TTC549 (cell line): ENCODE measurements at regions not wholly inside any gene's neighbourhood (a gene's known extent, or its start where the extent isn't known, plus 50 kb on each side); places are given as distances from the start of the nearest gene placed in this dataset.
"Not testable (repeated sequence)": the region's sequence is repeated elsewhere in the genome, so short reads cannot be mapped to it uniquely, and the experiment has no call there.

Experiments used
- FAIRE-seq: peaks from 2 replicates; lab custom pipeline; 2012; peaks lifted over from hg19 to GRCh38; lab: Jason Lieb, UNC

DNA sequence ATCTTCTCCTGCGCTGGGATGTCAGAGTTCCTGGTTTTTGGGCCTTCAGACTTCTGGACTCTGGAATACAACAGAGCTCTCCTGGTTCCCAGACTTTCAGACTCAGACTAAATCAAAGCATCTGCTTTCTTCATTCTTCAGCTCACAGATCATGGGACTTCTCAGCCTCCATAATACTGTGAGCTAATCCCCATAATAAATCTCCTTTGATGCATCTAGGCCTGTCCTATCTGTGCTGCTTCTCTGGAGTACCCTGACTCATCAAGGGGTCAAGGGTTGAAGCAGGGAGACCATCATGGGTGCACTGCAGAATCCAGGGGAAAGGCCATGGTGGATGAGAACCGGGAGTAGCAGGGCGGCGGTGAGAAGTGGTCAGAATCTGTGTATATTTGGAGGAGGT is 1094.1 kb upstream of the TMEM132C start:
- no peak for FAIRE-seq

DNA sequence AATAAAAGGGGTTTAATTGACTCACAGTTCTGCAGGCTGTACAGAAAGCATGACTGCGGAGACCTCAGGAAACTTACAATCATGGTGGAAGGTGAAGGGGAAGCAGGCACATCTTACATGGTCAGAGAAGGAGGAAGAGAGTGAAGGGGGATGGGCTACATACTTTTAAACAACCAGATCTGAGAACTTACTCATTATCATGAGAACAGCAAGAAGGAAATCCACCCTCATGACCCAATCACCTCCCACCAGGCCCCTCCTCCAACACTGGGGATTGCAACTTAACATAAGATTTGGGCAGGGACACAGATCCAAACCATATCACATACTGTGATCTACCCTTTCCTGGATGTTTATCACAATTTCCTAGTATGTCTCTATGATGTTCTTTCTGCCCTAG is 1093.0 kb upstream of the TMEM132C start:
- not testable (repeated sequence) for FAIRE-seq

DNA sequence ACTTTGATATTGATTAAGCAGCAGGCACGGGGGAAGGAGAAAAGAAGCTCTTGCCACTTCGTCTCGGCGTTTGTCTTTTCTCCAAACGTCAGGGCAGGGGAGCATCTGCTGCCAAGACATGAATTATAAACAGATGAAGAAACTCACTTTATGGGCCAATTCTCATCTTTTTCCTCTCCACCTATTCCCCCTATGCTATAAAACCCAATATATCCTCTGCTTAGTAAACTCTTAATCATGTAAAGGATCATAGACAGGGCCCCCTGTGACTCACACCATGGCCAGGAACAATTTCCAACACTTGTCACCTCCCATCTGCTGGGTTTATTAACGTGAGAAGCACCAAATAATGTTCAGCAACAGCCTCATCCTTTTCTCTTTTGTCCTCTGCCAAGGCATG is 1092.1 kb upstream of the TMEM132C start:
- FAIRE-seq, result no peak

DNA sequence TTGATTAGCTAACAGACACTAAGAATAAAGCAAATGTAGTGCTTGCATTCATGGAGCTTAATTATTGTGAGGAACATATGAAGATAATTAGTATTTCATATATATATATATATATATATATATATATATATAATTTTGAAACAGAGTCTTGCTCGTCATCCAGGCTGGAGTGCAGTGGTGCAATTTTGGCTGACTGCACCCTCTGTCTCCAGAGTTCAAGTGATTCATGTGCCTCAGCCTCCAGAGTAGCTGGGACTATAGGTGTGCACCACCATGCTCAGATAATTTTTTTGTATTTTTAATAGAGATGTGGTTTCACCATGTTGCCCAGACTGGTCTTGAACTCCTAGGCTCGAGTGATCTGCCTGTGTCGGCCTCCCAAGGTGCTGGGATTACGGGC is 1091.6 kb upstream of the TMEM132C start:
- no peak for FAIRE-seq

DNA sequence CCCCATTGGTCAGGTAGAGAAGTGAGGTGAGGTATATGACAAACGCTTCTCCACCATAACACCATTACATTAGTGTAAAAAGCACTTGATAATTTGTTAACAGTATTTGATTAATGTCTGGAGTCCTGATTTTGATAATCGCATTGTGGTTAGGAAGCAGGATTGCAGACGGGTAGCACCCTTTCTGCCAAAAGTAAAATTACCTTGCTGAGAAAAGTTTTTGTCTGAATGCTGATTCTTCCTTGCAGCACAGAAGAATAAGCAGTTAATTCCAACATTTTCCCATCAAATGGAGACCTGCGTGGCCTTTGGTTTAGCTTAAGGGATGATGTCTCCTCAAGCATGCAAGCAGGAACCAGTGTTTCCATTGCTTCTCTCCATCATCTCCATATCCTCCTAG is 1090.2 kb upstream of the TMEM132C start:
- no peak for FAIRE-seq

DNA sequence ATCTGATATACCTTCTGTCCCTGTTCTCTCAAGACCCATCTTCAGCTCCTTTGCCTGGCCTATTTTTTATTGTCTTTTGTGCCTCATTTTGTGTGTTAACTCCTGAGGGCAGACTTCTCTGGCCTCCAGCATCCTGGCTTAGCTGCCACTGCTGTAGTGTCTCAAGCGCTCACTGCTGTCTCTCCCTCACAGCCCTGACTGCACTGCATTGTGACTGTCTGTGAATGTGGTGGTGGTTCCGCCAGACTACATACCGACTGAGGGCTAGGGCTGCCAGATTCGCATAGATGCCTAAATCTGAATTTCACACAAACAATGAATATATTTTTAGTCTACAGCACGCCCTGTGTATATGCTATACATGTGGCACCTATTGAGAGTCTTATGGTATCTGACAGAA is 1088.9 kb upstream of the TMEM132C start:
- no peak for FAIRE-seq

DNA sequence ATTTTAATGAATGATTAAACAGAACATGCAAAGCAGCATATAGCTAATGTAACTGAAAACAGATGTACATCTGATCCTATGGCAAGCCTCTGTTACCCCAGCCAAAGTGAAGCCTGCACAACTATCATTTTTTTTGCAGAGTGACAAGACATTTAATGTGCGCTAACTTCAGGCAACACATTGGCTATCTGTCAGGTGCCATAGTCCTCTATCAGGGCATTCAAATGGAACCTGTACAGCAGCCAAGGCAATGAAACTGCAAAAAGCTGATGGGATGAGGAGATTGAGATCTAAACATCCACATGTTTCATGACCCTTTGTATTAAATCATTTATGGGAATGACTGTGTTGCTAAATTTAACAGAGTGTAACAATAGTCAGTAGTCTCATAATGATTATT is 1088.5 kb upstream of the TMEM132C start:
- no peak for FAIRE-seq

DNA sequence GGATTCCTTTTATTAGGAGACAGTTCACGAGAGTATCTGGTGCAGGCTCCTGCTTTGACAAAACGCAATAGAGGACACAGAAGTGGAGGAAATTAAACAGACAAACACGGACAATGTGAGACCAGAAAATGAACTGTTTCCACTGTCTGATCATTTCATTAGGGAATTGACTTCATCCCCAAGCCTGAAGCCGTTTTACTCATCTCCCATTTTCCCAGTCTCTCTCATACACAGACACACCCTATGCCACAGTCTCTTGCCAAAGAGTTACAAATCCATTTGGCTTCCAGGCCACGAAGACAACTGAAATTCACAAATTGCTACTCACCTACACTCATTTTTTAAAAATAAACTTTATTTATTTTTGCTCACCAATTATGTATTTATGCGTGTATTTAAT is 1087.8 kb upstream of the TMEM132C start:
- FAIRE-seq, result no peak

DNA sequence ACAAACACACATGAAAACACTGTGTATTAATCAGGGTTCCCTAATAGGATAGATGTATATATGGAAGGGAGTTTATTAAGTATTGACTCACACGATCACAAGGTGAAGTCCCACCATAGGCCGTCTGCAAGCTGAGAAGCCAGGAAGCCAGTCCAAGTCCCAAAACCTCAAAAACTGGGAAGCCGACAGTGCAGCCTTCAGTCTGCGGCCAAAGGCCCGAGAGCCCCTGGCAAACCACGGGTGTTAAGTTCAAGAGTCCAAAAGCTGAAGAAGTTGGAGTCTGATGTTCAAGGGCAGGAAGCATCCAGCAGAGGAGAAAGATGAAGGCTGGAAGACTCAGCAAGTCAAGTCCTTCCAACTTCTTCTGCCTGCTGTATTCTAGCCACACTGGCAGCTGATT is 1085.0 kb upstream of the TMEM132C start:
- FAIRE-seq, result no peak

DNA sequence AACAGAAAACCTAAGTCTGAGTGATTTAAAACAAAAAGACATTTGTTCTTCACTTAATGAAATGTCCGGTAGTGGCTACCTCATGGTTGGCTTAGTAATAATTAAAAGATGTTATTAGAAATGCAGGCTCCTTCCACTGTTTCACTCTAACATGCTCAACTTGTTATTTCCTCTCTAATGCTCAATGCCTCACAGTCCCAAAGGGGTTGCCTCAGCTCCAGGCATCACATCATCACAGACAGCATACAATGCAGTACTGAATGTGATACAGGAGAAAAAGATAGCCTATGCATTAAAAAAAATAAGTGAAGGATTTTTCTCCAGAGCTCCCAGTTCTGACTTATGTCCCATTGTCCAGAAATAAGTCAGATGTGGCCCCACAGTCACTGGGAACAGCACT is 1077.0 kb upstream of the TMEM132C start:
- FAIRE-seq, result no peak

DNA sequence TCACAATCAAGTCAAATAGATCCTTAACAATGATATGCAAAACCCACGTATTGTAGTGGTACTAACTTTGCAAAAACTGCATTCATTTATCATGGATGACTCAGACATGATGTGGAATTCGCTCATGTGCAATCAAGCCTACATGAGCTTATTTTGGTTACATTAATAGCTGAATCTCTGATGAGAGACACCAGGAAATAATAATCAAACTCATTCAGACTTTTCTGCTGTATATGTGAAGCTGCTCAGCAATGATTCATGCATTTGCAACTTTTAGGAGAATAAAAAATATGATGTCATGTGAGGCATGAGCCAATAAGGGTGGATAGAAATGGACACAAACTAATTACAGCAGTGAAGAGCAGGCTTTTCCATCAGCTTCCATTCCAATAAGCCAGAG is 1075.8 kb upstream of the TMEM132C start:
- no peak for FAIRE-seq

DNA sequence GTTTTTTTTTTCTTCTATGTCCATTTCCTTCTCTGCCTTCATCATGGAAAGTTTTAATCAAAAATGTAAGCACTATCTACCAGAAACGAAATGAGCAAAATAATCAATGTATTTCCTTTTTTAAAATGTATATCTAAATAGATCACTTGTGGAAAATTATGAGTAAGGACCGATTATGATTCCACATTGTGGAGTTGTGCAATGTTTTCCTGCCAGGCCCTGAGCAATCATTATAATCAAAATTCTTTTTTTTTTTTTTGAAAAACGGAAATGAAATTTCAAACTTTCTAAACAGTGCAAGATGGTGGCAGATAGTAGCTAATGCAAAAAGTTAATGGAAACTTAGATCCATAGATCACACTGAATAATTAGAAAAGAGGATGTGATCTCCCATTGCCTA is 1074.6 kb upstream of the TMEM132C start:
- no peak for FAIRE-seq

DNA sequence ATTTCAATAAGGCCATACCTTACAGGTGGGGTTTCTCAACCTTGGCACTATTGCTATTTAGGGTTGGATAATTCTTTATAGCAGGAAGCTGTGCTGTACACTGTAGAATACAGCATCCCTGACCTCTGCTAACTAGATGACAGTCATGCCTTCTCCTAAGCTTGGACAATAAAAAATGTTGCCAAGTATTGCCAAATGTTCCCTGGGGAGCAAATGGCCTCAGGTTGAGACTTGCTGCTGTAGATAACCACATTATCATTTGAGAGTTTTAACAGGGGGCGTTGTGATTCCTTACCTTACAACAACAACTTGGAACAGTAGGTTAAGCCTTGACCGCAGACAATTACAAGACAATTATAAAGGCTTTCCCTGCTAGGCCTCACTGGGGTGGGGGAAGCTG is 1073.6 kb upstream of the TMEM132C start:
- no peak for FAIRE-seq

DNA sequence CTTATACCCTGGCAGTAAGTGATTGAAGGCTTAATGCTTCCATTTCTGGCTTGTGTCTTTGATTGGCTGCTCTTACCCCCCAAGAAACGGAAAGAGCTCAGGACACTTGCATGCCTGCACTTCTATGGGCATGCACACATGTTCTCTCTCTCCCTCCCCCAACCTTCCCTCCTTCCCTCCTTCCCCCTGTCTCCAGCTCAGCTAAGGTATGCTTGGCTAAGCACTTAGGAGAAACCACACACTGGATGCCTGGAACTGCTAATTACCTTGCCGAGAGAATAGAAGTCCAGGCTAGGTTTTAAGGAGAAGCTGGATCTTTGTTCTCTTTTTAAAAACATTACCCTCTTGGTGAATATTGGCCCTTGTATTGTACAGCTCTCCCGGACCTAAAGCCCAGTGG is 1072.8 kb upstream of the TMEM132C start:
- no peak for FAIRE-seq

DNA sequence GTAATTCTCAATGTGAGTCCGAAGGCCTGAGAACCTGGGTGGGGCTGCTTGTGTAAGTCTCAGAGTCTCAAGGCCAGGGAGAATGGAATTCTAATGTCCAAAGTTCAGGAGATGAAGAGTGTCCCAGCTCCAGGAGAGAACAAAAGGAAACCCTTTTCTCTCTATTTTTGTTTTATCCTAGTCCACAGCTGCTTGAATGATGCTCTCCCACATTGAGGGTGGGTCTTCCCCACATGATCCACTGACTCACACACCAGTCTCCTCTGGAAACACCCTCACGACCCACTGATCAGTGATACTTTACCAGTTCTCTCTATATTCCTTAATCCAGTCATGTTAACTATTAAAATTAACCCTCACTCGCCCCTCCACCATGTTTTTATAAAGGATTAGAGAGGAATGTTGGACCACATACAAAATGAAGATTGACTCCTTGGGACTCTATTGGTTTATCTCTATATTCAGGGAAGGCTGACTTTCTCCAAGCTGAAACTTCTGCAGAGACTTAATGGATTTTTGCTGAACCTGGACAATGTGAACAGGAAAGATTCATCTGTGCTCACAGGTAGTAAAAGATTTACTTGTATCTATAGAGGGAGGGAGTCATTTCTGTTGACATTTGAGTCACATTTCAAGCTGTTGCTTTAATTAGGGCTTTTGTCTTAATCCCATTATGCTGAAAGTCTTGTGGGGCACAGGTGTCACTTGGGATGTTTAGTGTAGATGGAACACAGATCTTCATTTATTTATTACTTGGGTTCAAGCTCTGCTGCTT is 1061.0 kb upstream of the TMEM132C start:
- no peak for FAIRE-seq

DNA sequence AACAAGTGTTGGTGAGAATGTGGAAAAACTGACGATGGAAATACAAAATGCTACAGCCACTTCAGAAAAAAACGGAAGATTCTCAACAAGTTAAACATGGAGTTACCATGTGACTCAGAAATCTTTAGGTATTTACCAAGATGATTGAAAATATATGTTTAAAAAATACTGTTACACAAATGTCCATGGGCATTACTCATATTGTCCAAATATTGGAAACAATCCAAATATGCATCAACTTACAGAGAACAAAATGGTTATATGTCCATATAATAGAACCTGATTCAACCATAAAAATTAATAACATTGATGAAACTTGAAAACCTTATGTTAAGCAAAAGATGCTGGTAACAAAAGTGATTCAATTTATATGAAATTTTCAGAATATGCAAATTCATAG is 1057.7 kb upstream of the TMEM132C start:
- FAIRE-seq, result no peak

DNA sequence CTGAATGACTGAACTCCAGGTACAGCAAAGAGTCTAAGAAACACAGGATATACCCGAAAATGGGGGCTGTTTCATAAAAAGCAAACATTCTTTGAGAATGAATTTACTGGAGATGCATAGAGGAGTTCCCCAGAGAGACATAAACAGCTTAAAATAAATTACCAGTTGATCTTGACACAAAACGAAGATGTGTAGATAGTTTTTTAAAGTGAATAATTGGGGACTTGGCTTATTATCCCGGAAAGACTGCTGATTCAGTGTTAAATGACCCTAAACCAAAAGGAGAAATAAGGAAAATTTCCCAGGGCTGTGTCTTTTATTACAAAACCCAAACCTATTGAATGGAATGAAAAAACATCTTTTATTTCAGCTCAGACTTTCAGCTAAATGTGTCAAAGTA is 1052.8 kb upstream of the TMEM132C start:
- FAIRE-seq, result no peak

DNA sequence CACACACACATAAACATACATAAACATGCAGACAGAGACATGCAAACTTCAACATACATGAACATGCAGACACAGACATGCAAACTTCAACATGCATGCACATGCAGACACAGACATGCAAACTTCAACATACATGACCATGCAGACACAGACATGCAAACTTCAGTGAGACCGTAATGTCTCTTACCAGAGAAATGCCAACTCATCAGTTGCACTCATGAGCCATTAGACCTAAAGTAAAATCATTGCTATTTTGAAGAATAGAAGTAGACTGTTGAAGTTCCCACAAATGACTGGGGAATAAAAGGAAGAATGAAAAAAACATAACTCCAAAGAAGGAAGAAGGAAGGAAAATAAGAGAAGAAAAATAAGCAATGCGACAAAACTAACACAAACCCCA is 1044.0 kb upstream of the TMEM132C start:
- FAIRE-seq, result no peak

DNA sequence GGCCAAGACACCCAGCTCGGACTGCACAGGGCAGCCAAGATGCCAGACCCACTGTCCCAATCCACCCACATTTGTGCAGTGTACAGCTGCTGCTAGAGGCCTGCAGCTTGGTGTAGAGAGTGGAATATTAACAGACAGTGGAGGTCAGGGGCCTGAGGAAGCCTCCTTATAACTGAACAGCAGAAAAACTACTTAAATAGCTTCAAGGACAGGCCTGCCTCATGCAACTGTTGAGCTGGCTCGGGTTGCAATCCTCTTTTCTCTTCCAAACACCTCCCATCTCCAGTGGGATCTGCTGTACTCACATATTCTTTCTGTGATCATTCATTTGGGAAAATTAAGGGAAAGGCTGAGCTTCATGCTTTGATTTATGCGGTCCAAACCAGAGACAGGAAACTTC is 1043.2 kb upstream of the TMEM132C start:
- FAIRE-seq, result no peak

DNA sequence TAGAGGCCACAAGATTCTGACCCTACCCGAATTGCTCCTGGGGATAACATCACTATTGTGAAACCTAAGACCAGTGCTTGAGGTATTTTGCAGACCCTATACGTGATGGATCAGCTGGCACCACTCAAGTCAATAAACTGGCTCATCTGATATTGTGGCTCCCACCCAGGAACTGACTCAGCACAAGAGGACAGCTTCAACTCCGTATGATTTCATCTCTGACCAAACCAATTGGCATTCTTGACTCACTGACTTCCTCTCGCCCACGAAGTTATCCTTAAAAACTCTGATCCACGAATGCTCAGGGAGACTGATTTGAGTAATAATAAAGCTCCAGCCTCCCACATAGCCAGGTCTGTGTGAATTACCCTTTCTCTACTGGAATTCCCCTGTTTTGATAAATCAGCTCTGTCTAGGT is 1036.1 kb upstream of the TMEM132C start:
- FAIRE-seq, result no peak

DNA sequence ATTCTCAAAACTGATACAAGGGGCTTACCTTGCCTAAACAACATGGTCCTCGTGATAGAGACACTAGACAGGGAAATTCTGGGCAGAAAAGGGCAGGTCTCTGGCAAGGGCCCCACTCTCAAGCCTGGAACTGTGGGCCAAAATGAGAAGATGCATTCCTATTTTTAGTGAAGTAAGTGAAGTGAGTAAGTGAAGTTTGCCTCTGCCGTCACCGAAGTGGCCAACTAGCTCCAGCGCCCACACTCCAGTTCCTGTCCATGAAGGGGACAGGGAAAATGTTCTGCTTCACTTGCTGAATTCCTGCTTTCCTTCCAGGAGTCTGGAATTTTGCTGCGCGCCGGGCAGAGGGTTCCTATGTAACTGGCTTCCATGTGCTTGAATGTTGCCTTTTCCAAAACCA is 1035.6 kb upstream of the TMEM132C start:
- FAIRE-seq, result no peak

DNA sequence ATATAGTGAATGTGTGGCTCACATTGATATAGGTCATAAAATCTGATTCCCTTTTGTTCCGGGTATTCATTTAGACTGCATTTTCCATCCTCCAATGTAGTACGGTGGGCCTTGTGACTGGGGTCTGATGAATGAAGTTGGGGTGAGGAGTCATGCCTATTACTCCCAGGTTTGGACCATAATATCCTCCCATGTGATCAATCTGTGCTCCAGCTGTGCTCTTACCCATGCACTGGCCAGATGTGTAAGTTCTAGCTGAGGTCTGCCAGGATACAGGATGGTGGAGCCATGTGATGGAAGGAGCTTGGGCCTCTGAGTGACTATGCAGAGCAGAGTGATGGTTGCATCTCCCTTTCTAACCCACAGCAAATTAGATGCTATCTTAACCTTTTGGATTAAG is 1034.0 kb upstream of the TMEM132C start:
- no peak for FAIRE-seq

DNA sequence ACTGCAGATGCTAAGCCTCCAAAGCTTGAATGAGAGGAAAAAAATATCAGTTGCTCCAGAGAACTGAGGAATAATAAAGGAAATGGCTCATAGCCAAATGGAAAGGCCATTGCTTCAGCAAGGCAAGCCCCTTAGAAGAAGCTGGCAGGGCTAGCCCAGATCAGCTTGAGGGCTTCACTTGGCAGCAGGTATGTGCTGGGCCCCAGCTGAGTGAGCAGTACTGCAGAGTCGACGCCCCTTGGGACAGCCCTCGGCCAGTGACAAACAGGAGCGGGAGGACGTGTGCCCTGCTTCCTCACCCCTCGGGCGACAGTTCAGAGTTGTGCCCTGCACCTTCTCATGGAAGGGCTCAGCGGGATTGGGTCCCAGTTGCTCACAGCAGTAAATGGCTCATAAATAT is 1031.2 kb upstream of the TMEM132C start:
- FAIRE-seq, result no peak

DNA sequence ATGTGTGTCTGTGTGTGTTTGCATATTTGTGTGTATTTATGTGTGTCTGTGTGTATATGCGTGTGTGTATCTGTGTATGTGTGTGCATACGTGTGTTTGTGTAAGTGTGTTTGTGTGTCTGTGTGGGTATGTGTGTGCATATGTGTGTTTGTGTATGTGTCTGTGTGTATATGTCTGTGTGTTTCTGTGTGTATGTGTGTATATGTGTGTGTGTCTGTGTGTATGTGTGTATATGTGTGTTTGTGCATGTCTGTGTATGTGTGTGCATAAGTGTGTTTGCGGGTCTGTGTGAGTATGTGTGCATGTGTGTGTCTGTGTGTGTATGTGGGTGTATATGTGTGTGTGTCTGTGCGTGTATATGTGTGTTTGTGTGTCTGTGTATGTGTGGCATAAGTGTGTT is 1030.5 kb upstream of the TMEM132C start:
- no peak for FAIRE-seq

DNA sequence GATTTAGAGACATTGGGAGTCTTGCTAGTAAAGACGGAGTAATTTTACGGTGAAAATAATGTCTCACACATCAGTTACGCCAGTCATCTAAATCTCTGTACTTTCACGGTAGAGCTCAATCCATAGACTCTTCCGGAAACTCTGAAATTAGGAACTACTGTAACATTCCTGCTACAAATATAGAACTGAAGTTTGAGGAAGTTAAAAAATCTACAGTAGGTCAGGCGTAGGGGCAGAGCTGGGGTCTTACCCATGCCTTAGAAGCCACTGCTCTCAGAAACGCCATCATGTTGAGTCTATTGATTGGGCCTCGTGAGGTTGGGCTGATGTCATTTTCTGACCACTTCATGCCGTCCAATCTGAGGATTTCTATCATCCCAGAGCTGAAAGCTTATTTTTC is 1029.8 kb upstream of the TMEM132C start:
- no peak for FAIRE-seq
